ENCODE measurements at regions not wholly inside any gene's neighbourhood (a gene's known extent, or its start where the extent isn't known, plus 50 kb on each side); places are given as distances from the start of the nearest gene placed in this dataset.

DNA sequence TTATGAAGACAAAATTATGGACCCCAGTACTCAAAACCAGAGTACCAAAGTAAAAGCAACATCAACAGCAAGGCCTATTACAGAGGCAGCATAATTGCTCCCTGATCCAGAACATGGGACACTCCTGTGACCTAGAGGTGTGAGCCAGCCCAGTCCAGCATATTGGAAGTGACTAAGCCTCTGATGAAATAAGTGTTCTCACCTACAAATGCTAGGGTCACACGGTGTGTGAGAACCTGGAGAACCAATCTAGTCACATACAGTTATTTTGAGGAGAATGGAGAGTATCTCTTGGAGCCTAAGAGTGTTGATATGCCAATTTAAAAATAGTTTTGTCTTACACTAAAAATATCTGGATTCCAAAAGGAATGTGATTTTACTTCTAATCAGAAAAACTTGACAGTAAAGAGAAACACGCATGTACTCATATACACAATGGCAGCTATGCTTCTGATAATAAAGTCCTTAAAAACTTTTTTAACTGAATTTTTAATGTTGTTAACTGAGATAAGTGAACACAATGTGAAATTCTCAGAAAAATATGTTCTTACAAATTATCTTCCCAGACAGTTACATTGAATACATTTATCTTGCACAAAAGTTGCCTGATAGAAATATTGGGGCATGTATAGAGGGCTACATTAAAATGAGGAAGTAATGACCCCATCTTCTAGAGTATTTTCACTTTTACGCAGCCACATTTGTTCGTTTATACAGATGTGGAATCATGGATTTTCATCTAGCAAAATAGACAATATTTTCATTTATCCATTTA is 56.8 kb upstream of the CD36 start:
- no peak overlapping the region for H3K9ac ChIP-seq (ENCODE audit: insufficient read depth, low read length, poor library complexity, severe bottlenecking)
- Mint-ChIP-seq H3K27me3 (ENCODE audit: low read depth in 3 of 3) (no peaks in the 10 kb centered on the region), H3K9me3 (peaks cover under 1 to 8% (median 3%) of the 10 kb centered on the region in 7 donors), H3K36me3 (no peaks in the 10 kb centered on the region), H3K4me3 (no peak overlapping the region), H3K27ac (no peak overlapping the region), H3K4me1 (no peaks in the 10 kb centered on the region)
- no peaks in the 10 kb centered on the region for H3K79me2 ChIP-seq (ENCODE audit: insufficient read depth, low read length)
- no peak overlapping the region for H3K27ac ChIP-seq (ENCODE audit: low read depth in 1 of 2, low read length in 2 of 2)
- no peaks in the 10 kb centered on the region for H3K4me1 ChIP-seq (ENCODE audit: control insufficient read depth in 1 of 2, insufficient read depth in 2 of 2, low read length in 2 of 2)
- H2AFZ ChIP-seq (ENCODE audit: insufficient read depth, low read depth, low read length, poor library complexity, severe bottlenecking) = no peak overlapping the region
- DNase-seq = no peak
- H3K4me3 ChIP-seq (replicated peaks in 1 of 3; ENCODE audit: low read depth in 2 of 3, low read length in 3 of 3) = no peak overlapping the region
- H4K20me1 ChIP-seq (ENCODE audit: insufficient read depth, low read length) = no peaks in the 10 kb centered on the region
- no CpG with 5 or more reads among the region's 4 CpGs for WGBS (ENCODE audit: insufficient coverage)
- H3K4me2 ChIP-seq (replicated peaks; ENCODE audit: extremely low read depth, low read length, poor library complexity, severe bottlenecking) = no peak overlapping the region
- intact Hi-C loops (cut with micrococcal nuclease) = no loop called here
- TF ChIP-seq, protein P1, sequence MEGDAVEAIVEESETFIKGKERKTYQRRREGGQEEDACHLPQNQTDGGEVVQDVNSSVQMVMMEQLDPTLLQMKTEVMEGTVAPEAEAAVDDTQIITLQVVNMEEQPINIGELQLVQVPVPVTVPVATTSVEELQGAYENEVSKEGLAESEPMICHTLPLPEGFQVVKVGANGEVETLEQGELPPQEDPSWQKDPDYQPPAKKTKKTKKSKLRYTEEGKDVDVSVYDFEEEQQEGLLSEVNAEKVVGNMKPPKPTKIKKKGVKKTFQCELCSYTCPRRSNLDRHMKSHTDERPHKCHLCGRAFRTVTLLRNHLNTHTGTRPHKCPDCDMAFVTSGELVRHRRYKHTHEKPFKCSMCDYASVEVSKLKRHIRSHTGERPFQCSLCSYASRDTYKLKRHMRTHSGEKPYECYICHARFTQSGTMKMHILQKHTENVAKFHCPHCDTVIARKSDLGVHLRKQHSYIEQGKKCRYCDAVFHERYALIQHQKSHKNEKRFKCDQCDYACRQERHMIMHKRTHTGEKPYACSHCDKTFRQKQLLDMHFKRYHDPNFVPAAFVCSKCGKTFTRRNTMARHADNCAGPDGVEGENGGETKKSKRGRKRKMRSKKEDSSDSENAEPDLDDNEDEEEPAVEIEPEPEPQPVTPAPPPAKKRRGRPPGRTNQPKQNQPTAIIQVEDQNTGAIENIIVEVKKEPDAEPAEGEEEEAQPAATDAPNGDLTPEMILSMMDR (IDR thresholded peaks at IDR 0.05) = no peak
- H3K9me3 ChIP-seq (replicated peaks in 1 of 2; ENCODE audit: control insufficient read depth in 1 of 2, insufficient read depth in 1 of 2, low read length in 2 of 2) = no peaks in the 10 kb centered on the region
- H3K27me3 ChIP-seq (ENCODE audit: control insufficient read depth in 2 of 2, insufficient read depth in 2 of 2, low read length in 2 of 2) = no peaks in the 10 kb centered on the region
- H3K36me3 ChIP-seq (replicated peaks in 1 of 2; ENCODE audit: control insufficient read depth in 1 of 2, insufficient read depth in 2 of 2, low read length in 2 of 2) = no peaks in the 10 kb centered on the region

DNA sequence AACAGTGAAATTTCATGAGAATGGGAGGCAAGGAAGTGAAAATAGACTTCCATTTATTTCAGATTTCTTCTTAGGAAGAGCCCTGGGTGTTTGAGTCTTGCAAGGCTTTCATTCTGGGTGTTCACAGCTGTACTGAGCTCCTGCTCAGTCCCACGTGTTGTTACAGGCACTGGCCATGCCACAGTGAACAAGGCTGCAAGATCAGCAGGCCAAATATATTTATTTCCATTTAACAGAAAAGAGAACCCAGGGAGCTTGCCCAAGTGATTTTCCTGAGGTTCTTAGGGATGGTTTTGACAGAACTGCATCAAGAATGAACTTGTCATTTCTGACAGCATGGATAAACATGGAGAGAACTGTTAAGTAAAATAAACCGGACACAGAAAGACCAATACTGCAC is 54.5 kb upstream of the CD36 start:
- WGBS (ENCODE audit: insufficient coverage) = no CpG with 5 or more reads among the region's 2 CpGs

More for the DNA sequence above, 54.5 kb upstream of the CD36 start:
- Mint-ChIP-seq H3K27me3 (ENCODE audit: low read depth in 3 of 3) (no peaks in the 10 kb centered on the region), H3K4me3 (no peak overlapping the region), H3K9me3 (peaks cover 0 to 5% (median 0%) of the 10 kb centered on the region in 7 donors), H3K27ac (peak overlapping the region in 1 of 7 donors; percentile 75), H3K4me1 (no peaks in the 10 kb centered on the region), H3K36me3 (no peaks in the 10 kb centered on the region)
- no peak overlapping the region for H3K9ac ChIP-seq (ENCODE audit: insufficient read depth, low read length, poor library complexity, severe bottlenecking)
- H3K4me2 ChIP-seq (replicated peaks; ENCODE audit: extremely low read depth, low read length, poor library complexity, severe bottlenecking) = no peak overlapping the region
- no peak overlapping the region for H3K4me3 ChIP-seq (replicated peaks in 1 of 3; ENCODE audit: low read depth in 2 of 3, low read length in 3 of 3)
- no peaks in the 10 kb centered on the region for H3K9me3 ChIP-seq (replicated peaks in 1 of 2; ENCODE audit: control insufficient read depth in 1 of 2, insufficient read depth in 1 of 2, low read length in 2 of 2)
- H3K36me3 ChIP-seq (replicated peaks in 1 of 2; ENCODE audit: control insufficient read depth in 1 of 2, insufficient read depth in 2 of 2, low read length in 2 of 2) = no peaks in the 10 kb centered on the region
- DNase-seq = no peak
- no peaks in the 10 kb centered on the region for H4K20me1 ChIP-seq (ENCODE audit: insufficient read depth, low read length)
- intact Hi-C loops (cut with micrococcal nuclease) = no loop called here
- H3K4me1 ChIP-seq (ENCODE audit: control insufficient read depth in 1 of 2, insufficient read depth in 2 of 2, low read length in 2 of 2) = no peaks in the 10 kb centered on the region
- no peaks in the 10 kb centered on the region for H3K79me2 ChIP-seq (ENCODE audit: insufficient read depth, low read length)
- no peaks in the 10 kb centered on the region for H3K27me3 ChIP-seq (ENCODE audit: control insufficient read depth in 2 of 2, insufficient read depth in 2 of 2, low read length in 2 of 2)
- TF ChIP-seq, protein P1 (IDR thresholded peaks at IDR 0.05) = no peak
- H3K27ac ChIP-seq (ENCODE audit: low read depth in 1 of 2, low read length in 2 of 2) = no peak overlapping the region
- peak overlapping the region; percentile 16 for H2AFZ ChIP-seq (ENCODE audit: insufficient read depth, low read depth, low read length, poor library complexity, severe bottlenecking)

Measured in CD14-positive monocyte (primary cell).